ENCODE measurements at regions not wholly inside any gene's neighbourhood (a gene's known extent, or its start where the extent isn't known, plus 50 kb on each side); places are given as distances from the start of the nearest gene placed in this dataset.
"Not testable (repeated sequence)": the region's sequence is repeated elsewhere in the genome, so short reads cannot be mapped to it uniquely, and the experiment has no call there.

DNA sequence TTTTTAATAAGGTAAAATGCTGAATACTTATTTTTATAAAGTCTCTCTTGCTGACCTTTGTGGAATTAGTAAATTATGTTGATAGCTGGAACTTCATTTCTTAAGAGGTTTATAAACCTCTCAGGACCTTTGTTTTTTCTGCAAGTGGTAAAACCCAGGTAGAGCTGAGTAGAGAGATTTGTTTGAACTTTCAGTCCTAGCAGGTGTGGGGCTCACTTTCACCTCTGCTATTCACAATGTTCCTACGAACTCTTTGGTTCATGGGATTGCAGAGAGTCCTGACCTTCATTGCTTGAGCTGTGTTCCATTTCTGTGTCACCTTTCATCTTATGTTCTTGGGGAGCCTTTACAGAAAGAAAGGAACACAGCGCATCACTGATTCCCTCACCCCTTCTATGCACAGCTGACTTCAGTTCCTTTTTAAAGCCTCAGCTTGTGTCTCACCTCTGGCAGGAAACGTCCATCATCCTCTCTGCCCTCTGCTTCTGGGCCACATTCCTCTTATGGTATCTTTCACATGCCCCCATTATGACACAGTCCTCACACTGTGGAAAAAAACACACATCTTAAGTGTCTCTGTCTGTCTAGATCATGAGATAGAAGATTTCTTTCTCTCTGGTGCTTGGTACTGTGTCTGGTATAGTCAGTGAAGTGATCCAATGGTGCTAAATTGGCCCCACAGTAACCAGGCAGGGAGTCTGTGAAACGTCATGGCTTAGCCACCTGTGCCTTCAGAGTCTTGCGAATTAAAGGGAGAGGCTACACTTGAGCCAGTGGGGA lies 262.5 kb upstream of the B3GALT2 start:
- no peak for DNase-seq

DNA sequence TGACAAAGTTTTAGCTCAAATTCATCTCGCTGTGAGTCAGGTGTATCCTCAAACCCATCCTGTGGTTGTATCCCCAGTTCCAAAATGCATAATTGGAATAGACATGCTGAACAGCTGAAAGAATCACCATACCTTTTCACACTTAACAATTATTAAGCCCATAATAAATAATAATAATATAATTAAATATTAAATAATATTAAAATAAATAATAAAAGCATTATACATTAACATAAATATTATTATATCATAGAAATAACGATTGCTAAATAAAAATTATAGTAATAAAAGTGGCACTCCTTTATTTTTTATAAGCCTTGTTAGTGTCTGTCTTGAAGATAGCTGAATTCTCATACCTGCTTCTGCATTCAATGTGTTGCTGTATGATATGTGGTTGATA lies 257.5 kb upstream of the B3GALT2 start:
- DNase-seq, result no peak

DNA sequence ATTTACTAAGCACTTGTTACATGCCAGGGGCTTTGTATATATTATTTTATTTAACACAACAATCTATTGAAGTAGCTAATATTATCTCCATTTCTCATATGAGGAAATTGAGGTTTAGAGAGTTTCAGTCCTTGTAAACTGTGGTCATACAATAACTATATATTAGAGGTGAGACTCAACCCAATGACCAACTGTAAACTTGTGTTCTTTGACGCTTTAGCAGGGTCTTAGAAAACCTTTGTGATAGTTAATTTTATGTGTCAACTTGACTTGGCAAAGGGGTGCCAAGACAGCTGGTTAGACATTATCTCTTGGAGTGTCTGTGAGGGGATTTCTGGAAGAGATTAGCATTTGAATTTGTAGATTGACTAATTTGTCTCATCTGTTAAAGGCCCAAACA lies 252.4 kb upstream of the B3GALT2 start:
- DNase-seq, result peak; percentile 5 to 69

DNA sequence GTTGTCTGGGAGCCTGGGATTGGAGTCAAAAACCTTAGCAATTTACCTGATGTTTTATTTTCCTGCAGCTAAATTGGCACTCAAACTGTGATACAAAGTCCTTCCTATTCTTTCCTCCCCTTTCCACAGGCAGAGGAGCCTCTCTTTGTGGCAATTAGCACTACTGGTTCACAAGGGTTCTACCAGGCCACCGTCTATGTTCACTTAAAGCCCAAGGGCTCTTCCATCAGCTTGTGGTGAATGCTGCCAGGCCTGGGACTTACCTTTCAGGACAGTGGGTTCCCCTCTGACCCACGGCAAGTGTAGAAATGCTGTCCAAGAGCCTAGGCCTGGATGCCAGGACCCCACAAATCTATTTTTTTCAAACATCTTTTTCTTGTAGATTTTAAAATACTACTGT lies 251.9 kb upstream of the B3GALT2 start:
- no peak for DNase-seq

DNA sequence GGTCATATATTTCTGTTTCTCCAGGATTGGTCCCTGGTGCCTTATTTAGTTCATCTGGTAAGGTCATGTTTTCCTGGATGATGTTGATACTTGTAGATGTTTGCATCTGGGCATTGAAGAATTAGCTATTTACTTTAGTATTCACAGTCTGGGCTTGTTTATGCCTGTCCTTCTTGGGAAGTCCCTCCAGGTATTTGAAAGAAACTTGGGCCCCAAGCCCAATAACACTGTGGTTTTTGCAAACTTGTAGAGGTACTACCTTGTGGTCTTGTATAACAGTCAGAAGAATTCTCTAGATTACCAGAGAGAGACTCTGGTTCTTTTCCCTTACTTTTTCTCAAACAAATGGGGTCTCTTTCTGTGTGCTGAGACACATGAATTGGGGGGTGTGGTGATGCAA lies 251.4 kb upstream of the B3GALT2 start:
- no peak for DNase-seq

DNA sequence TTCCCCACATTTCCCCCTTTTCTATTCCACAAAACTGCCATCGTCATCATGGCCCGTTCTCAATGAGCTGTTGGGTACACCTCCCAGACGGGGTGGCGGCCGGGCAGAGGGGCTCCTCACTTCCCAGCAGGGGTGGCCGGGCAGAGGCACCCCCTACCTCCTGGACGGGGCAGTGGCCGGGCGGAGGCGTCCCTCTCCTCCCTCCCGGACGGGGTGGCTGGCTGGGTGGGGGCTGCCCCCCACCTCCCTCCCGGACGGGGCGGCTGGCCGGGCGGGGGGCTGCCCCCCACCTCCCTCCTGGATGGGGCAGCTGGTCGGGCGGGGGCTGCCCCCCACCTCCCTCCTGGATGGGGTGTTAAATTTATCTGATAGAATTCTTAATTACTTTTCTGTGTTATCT lies 250.9 kb upstream of the B3GALT2 start:
- DNase-seq, result not testable (repeated sequence)

DNA sequence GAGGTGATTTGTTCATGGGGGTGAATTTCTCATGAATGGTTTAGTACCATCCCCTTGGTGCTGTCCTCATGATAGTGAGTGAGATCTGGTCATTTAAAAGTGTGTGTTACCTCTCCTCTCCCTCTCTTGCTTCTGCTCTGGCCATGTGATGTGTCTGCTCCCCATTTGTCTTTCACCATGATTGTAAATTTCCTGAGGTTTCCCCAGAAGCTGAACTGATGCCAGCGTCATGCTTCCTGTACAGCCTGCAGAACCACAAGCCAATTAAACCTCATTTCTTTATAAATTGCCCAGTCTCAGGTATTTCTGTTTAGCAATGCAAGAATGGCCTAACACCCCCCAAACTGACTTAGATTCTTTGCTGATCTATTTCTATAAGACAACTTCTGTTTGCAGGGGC lies 249.4 kb upstream of the B3GALT2 start:
- no peak for DNase-seq

DNA sequence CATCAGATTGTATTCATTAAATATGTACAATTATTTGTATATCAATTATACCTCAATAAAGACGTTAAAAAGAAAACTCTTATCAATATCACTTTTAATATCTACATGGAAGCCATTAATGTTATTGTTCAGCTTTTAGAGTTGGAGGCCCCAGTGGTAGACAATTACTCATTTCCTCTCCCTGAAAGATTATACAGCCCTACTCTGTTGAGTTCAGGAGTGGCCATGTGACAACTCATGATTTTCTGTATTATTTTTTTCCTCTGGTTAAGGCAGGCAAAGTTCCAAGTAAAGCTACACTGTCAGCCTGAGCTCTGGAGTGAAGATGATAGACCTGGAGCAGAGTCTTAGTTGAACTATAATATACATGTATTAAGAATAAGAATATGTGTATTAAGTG lies 247.9 kb upstream of the B3GALT2 start:
- no peak for DNase-seq

DNA sequence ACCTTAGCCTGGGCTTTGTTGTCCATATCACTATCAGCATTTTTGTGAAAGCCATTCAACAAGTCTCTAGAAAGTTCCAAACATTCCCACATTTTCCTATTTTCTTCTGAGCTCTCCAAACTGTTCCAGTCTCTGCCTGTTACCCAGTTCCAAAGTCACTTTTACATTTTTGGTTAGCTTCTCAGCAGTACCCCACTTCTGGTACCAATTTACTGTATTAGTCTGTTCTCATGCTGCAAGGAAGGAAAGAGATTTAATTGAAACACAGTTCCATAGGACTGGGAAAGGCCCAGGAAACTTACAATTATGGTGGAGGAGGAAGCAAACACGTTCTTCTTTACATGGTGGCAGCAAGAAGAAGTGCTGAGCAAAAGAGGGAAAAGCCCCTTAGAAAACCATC lies 247.2 kb upstream of the B3GALT2 start:
- no peak for DNase-seq

DNA sequence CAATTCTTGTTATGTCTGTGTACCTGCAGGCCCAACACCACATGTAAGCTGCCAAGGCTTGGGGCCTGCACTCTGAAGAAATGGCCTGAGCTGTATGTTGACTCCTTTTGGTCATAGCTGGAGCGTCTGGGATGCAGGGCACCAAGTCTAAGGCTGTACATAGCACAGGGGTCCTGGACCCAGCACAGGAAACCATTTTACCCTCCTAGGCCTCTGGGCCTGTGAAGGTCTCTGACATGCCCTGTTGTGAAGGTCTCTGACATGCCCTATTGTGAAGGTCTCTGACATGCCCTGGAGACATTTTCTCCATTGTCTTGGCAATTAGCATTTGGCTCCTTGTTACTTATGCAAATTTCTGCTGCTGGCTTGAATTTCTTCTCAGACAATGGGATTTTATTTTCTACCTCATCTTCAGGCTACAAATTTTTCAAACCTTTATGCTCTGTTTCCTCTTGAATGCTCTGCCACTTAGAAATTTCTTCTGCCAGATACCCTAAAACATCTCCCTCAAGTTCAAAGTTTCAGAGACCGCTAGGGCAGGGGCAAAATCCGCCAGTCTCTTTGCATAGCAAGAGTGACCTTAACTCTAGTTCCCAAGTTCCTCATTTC lies 246.7 kb upstream of the B3GALT2 start:
- no peak for DNase-seq

DNA sequence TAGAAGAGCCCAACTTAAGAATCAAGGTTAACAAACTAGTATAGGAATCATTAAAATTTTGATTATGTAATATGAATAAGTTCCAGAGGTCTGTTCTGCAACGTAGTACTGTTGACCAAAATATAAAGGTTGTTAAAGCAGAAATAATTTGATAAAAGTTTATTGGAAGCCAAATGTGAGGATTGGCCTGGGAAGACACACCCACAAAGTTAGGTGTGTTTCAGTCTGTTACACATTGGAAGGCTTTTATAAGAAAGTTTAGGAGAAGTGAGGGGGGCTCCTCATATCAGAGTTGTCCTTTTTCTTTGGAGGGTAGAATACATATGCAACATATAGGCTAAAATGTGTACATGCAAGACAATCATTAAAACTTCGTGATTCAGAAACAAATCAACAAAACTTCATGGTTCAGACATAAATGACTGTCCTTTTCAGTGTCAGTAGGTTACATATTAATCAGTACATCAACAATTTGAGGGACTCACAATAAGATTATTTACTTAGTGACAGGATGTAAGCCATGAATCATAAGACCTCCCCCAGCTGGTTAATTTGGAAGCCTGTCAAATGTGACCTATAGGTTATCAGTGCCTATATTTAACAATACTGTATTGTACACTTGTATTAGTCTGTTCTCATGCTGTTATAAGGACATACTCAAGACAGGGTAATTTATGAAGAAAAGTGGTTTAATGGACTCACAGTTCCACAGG lies 245.0 kb upstream of the B3GALT2 start:
- DNase-seq, result no peak

DNA sequence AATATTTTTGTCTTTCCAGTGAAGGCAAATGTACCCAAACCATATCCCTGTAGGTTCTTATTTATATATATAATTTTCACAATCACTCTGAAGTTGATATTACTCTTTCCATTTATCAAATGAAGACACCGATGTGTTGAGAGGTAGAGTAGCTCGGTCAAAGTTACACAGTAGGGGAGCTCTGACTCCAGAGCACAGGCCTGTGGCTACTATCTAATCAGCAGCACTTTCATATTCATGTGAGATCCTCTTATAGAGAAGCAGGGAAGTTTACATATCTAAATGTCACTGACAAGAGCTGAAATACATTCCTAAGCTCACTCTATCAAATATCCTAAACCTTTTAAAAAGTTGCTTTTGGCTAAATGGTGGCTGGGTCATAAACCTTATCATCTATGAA lies 241.1 kb upstream of the B3GALT2 start:
- DNase-seq, result no peak

DNA sequence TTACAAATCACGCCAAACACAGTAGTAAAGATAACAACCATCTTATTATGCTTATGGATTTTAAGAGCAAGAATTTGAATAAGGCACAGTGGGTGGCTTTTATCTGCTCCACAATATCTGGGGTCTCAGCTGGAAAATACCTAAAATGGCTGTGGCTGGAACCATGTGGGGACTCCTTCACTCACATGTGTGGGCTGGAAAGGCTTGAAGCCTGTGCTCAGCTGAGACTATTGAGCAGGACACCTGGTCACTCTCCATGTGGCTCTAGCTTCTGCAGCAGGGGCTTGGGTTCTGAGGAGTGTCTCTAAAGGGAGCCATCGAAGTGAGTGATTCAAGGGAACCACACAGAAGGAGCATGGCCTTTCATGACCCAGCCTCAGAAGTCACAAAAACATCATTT lies 239.6 kb upstream of the B3GALT2 start:
- DNase-seq, result no peak

DNA sequence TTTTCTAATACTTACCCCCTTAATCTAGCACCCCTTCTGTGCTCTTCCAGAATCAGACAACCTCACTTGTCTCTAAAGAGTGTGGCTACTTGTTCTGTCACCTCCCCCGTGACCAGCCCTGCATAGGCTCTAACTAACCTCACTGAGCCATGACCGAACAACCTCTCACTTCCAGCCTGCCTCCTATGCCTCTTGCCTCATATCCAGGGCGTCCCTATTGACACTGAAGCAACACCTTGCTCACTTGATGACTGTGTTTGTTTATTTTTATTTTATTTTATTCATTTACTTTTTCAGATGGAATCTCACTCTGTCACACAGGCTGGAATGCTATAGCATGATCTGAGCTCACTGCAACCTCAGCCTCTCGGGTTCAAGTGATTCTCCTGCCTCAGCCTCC lies 235.1 kb upstream of the B3GALT2 start:
- DNase-seq, result no peak

DNA sequence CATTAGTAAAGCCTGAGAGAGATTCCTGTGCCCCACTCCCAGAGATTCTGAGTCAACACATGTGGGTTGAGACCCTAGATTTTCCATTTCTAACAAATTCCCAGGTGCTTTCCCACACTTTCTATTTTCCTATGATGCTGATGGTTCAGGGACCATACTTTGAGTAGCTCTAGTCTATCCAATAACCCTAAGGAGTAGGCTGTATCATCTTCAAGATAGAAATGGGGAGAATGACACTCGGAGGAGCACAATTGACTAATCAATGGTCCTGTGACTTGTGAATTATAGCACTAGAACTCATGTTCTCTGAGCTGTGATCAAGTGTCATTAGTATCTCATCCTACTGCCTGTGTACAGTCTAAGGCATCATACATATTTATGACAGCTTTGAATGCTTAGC lies 232.9 kb upstream of the B3GALT2 start:
- no peak for DNase-seq

DNA sequence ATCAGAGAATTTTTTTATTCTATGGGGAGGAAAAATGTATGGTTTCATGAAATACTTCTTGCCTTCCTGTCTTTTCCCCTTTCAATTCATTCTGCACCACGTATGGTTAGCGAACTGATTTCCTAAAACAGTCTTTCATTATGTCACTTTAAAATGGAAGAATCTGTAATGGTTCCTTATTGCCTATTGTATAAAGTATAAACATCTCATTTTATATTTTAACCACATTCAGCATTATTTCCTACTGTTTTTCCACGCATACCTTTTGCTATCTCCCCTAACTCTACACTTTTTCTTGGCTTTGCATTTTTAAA lies 232.3 kb upstream of the B3GALT2 start:
- DNase-seq, result no peak

DNA sequence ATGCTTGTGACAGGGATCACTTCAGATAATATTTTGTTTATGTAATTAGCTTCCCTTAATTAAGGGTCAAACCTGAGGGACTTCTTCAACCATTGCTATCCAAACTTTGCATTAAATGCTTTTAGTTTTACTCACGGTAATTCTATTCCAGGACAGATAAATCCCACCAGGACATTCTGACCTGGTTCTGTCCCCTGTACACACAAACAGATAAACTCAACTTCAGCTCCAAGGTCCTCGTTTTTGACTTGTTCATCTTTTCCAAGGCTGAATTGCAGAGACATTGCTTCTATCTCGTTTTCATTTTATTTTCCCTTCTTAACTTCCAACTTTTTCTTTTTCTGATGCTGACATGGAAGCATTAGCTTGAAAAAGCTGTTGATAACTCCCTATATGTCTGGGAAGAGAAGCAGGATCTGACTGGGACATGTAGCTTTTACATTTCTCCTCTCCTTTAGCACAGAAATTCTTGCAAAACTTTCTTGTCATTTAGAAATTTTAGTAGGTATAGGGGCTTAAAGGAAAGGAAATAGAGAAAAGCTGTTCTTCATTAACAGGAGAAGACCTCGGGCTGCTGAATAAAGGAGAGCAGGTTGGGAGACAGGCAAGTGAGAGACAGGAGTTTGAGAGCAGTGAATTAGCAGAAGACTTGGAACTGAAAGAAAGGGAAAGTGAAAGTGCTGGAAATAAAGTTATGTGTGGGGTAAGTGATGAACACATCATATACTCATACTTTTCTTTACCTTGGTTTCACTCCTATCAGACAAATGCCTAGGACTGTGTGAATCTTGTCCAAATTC lies 231.7 kb upstream of the B3GALT2 start:
- DNase-seq, result no peak

DNA sequence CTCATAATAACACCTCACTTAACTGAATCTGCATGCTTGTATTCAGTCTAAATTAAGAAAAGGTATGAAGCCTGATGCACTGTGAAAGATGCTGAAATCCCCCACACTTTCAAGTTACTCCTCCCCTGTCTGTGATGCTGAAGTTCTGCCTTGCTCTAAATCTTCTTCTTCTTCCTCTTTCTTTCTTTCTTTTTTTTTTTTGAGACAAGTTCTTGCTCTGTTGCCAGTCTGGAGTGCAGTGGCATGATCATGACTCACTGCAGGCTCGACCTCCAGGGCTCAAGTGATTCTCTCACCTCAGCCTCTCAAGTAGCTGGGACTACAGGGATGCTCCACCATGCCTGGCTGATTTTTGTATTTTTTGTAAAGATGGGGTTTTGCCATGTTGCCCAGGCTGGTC lies 231.0 kb upstream of the B3GALT2 start:
- DNase-seq, result no peak

DNA sequence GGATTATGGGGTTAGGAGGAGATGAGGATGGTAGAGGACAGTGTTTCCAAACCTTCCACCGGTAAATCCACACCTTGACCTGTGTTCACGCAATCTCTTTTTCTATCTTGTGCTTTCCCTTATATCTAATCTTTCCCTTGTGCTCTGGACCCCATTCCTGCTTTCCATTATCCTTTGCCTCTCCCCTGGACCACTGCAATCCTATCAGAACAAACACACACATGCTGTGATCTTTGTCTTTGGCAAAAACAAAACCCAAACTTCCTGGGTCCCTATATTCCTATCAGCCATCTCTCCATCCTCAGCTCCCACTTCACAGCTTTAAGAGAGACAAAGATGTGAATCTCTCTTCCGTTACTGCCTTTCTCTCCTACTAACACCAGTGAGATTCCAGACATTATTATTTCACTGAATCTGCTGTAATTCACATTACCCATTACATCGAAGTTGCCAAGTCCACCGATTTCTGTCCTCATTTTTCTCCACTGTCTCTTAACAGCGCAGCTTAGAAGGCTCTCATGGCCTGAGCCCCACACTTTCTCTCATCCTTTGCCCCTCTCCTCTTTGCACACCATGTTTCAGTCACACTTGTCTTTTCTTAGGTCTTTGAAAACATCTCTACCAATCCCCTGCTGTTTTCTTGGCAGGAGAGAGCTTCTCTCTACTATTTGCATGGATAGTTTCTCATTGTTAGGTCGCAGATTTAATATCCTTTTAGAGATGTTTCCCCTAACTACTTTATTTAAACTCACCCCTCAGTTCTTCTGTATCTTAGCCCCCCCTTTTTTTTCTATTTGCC lies 230.0 kb upstream of the B3GALT2 start:
- no peak for DNase-seq

DNA sequence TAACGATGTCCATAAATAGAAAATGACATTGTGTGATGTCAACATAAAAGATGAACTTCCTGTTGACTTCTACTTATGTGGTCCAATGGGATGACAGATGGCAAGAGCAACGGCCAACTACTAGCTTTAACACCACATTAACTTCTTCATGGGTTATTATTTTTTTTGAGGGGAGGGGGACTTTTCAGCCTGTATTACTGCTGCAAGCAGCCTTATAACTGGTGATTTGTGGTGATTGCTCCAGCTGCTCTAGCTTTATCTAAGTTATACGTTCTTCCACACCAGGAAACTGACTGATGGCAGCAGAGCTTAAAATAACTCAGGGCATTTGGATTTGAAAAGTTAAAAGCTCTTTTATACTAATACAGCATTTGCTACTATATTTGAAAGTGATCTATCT lies 228.8 kb upstream of the B3GALT2 start:
- DNase-seq, result peak in 1 of 2 experiments; percentile 10

DNA sequence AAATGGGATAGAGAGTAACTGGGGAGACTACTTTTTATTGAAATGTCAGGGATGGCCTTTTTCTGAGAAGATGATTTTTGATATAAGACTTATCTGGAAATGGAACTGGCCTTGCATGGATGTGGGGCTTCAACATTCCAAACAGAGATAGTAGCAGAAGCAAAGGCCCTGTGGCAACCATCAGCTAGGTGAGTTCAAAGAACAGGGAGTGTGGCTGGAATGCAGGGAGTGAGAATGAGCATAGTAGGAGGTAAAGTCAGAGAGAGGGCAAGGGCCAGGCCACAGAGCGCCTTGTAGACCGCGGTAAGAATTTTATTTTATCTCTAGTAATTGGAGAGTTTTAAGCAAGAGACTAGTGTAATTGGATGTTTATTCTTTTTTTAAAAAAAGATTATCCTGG lies 227.0 kb upstream of the B3GALT2 start:
- no peak for DNase-seq

DNA sequence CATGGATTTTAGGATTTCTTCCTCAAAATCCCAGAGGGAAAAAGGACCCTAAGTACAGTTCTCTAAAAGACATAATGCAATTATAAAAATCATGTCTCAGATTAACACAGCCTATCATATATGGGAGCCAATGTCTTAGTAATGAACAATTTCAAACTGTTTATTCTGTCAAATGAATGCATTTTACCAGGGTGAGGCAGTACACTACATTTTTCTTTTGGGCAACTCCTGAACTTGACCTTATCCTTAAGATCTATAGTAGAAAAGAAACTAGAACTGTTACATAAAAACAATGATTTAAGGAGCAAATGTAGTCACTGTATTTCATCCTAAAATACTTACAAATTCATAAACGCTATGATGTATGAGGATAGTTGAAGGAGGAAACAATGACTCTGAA lies 226.3 kb upstream of the B3GALT2 start:
- DNase-seq, result no peak

DNA sequence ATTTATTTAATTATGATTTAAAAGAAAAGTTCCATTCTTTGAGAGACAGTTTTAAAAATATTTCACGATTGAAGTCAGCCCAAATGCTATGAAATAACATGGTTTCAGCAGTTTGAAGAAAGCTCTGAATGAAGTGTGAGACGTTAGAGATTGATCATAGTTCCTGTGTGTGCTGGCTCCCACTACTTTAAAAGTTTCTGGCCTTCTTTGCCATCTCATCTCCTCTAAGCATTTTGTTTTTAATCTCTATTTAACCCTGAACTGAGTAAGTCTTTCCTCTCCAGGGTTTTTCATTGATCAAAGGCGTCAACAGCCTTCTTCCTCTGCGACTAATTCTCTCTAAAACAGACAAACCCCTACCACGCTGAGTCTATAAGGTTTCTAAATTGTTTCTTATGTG lies 225.3 kb upstream of the B3GALT2 start:
- DNase-seq, result no peak
